Endothelial cell (in vitro differentiated cells): ENCODE measurements at regions not wholly inside any gene's neighbourhood (a gene's known extent, or its start where the extent isn't known, plus 50 kb on each side); places are given as distances from the start of the nearest gene placed in this dataset.
A peak's percentile ranks its signal among the peaks of the same experiment; 100 is the strongest.

Experiments
- DNase-seq: peaks from one replicate; pipeline ENCODE4 v3.0.0; 2021; ENCODE audit warnings: low spot score
- H3K27ac Mint-ChIP-seq: one replicate; pipeline ENCODE4 v1.8.0; 2021; ENCODE audit warnings: mixed read lengths, inconsistent platforms; ENCODE audit not compliant: unreplicated experiment
- H3K27me3 Mint-ChIP-seq: one replicate; pipeline ENCODE4 v1.8.0; 2021; ENCODE audit warnings: mild to moderate bottlenecking, moderate library complexity, mixed read lengths, inconsistent platforms; ENCODE audit not compliant: unreplicated experiment
- H3K36me3 Mint-ChIP-seq: one replicate; pipeline ENCODE4 v1.8.0; 2021; ENCODE audit warnings: mild to moderate bottlenecking, low read depth, mixed read lengths, inconsistent platforms; ENCODE audit not compliant: unreplicated experiment
- H3K4me1 Mint-ChIP-seq: one replicate; pipeline ENCODE4 v1.8.0; 2021; ENCODE audit warnings: mild to moderate bottlenecking, mixed read lengths, inconsistent platforms; ENCODE audit not compliant: unreplicated experiment
- H3K4me3 Mint-ChIP-seq: one replicate; pipeline ENCODE4 v1.8.0; 2021; ENCODE audit warnings: mild to moderate bottlenecking, mixed read lengths, inconsistent platforms; ENCODE audit not compliant: unreplicated experiment
- H3K9me3 Mint-ChIP-seq: one replicate; pipeline ENCODE4 v1.8.0; 2021; ENCODE audit warnings: mixed read lengths, inconsistent platforms; ENCODE audit not compliant: unreplicated experiment
- TF ChIP-seq, protein P1 (sequence below): fragments of 200-600 bp; sonication (generic); IDR thresholded peaks from one replicate; pipeline ENCODE4 v1.5.0; 2021; ENCODE audit warnings: antibody characterized with exemption; ENCODE audit not compliant: unreplicated experiment

GRCh38 chr13:70967564-70967963, 859.3 kb upstream of the KLHL1 start:
- H3K27ac Mint-ChIP-seq = no peak overlapping the region
- H3K36me3 Mint-ChIP-seq = no peaks in the 10 kb centered on the region
- no peak for DNase-seq
- H3K27me3 Mint-ChIP-seq = no peaks in the 10 kb centered on the region
- TF ChIP-seq, protein P1, sequence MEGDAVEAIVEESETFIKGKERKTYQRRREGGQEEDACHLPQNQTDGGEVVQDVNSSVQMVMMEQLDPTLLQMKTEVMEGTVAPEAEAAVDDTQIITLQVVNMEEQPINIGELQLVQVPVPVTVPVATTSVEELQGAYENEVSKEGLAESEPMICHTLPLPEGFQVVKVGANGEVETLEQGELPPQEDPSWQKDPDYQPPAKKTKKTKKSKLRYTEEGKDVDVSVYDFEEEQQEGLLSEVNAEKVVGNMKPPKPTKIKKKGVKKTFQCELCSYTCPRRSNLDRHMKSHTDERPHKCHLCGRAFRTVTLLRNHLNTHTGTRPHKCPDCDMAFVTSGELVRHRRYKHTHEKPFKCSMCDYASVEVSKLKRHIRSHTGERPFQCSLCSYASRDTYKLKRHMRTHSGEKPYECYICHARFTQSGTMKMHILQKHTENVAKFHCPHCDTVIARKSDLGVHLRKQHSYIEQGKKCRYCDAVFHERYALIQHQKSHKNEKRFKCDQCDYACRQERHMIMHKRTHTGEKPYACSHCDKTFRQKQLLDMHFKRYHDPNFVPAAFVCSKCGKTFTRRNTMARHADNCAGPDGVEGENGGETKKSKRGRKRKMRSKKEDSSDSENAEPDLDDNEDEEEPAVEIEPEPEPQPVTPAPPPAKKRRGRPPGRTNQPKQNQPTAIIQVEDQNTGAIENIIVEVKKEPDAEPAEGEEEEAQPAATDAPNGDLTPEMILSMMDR = no peak
- no peaks in the 10 kb centered on the region for H3K9me3 Mint-ChIP-seq
- H3K4me1 Mint-ChIP-seq = no peaks in the 10 kb centered on the region
- no peak overlapping the region for H3K4me3 Mint-ChIP-seq

DNA sequence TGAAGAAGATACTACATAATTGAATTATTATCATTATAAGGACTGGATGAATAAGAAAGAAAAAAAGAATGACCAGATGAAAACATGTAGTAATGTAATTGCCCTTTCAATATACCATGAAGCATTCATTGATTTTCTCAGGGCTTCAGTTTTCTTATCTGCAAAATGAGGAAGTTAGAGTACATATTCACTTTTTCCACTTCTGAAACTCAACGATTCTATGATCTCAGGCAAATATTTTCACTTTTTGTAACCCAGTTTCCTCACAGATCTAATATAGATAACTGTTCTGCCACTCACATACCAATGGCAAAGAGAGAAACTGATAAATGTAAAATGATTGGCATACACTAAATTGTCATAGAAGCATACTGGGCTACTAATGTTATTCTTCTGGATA, 856.6 kb upstream of the KLHL1 start:
- DNase-seq = no peak
- Mint-ChIP-seq H3K27ac (no peak overlapping the region), H3K9me3 (no peaks in the 10 kb centered on the region), H3K36me3 (no peaks in the 10 kb centered on the region), H3K27me3 (no peaks in the 10 kb centered on the region), H3K4me3 (no peak overlapping the region), H3K4me1 (no peaks in the 10 kb centered on the region)
- TF ChIP-seq, protein P1 = no peak

DNA sequence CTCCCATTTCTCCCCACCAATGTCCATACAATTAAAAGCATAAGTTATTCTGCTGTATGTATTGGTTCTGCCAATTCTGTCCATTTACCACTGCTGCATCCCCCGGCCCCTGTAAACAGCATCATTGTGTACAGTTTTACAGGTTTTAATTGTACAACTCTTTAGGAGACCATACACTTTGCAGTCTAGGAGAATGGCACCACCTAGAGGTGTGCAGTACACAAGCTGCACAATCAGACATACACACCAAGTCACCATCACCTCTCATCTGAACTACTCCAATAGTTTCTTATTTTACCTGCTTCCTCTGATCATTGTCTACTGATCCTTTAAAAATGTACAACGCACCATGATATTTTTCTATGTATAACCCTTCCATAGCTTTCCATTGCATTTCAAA, 855.9 kb upstream of the KLHL1 start:
- Mint-ChIP-seq H3K36me3 (no peaks in the 10 kb centered on the region), H3K9me3 (no peaks in the 10 kb centered on the region), H3K27ac (no peak overlapping the region), H3K27me3 (no peaks in the 10 kb centered on the region), H3K4me3 (no peak overlapping the region), H3K4me1 (no peaks in the 10 kb centered on the region)
- DNase-seq = no peak
- TF ChIP-seq, protein P1 = peak; percentile 35

DNA sequence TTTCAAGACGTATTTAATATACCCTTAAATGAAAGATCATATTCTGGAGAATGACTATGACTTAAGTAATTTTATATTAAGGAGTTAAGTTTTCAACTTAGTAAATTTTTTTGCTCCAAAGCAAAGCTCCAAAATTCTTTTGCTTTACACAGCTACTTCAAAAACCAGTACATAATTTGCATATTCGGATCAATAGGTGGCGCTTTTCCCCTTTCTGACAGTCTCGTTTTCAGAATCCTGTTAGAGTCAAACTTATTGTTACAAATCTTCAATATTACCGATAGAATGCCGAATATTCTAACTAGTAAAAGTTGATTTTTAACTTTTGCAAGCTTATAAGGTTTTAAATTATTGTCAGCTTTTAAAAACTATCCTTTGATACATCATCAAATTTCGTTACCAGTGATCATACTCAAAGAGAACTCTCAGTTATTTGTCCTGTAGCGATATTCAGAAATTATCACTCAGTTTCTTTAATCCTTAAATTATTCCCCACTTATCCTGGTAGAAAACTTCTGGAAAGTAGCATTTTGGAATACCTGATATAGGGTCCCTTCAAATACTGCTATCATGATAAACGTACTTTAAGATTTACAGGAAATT, 852.7 kb upstream of the KLHL1 start:
- H3K4me1 Mint-ChIP-seq = no peaks in the 10 kb centered on the region
- no peak overlapping the region for H3K4me3 Mint-ChIP-seq
- H3K27me3 Mint-ChIP-seq = no peaks in the 10 kb centered on the region
- TF ChIP-seq, protein P1 = peak; percentile 76
- H3K9me3 Mint-ChIP-seq = no peaks in the 10 kb centered on the region
- no peaks in the 10 kb centered on the region for H3K36me3 Mint-ChIP-seq
- H3K27ac Mint-ChIP-seq = no peak overlapping the region
- DNase-seq = peak; percentile 16

DNA sequence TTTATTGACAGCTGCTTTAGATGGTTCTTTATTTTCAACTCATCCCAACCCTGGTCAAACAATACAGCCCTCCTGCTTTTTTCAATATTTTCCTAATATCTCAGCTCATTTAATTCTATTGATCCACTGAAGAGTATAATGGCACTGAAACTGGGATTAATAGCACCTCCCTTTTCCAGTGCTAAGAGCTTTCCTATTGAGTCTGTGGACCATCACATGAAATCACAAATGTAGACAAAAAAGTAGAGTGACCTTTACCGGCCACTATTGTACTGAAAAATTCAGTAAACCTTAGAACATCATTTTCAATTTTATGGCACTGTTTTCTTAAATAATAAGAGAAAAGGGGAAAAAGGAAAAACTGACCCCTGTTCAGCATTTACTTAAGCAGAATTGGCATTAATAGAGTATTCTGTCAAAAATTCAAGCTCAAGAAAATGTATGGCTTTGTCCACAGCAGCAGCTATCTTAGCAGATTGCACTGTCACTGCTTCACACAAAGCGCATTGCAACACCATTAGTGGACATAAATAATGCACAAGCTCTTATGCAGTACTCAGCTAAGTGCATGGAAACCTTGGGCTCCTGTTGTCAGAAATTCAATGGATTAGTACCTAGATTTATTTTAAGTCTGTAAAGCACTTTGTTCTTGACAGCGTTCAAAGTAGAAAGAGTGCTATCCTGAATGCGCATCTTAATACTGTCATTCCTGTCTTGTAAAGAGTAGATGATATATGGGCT, 851.0 kb upstream of the KLHL1 start:
- H3K27ac Mint-ChIP-seq = no peak overlapping the region
- H3K36me3 Mint-ChIP-seq = no peaks in the 10 kb centered on the region
- no peaks in the 10 kb centered on the region for H3K9me3 Mint-ChIP-seq
- no peak for DNase-seq
- TF ChIP-seq, protein P1 = no peak
- H3K4me1 Mint-ChIP-seq = no peaks in the 10 kb centered on the region
- H3K27me3 Mint-ChIP-seq = no peaks in the 10 kb centered on the region
- H3K4me3 Mint-ChIP-seq = no peak overlapping the region
